GM12878 (cell line): ENCODE measurements at regions not wholly inside any gene's neighbourhood (a gene's known extent, or its start where the extent isn't known, plus 50 kb on each side); places are given as distances from the start of the nearest gene placed in this dataset.
A peak's percentile ranks its signal among the peaks of the same experiment; 100 is the strongest.

Experiments used
- ATAC-seq: fragments of 200-7000 bp; cut with Tn5 transposase; 3 replicates; pipeline ENCODE4 v1.9.1; 2020; ENCODE audit warnings: mild to moderate bottlenecking, moderate library complexity
- BruUV-seq: library from RNA; stranded (reverse); fragments of 400-500 nt; replicated peaks from 2 replicates; lab custom pipeline; 2021; lab: Mats Ljungman, UMichigan
- CTCF ChIA-PET: fragments of 300-600 bp; sonication (Branson Sonifier 250); formaldehyde crosslinking; extraction: SDS; loops from one replicate; lab custom pipeline; 2021; ENCODE audit warnings: inconsistent platforms; lab: Yijun Ruan, JAX
- POLR2A ChIA-PET: fragments of 350-600 bp; formaldehyde crosslinking; extraction: SDS; loops from one replicate; lab custom pipeline; 2021; ENCODE audit warnings: inconsistent platforms; lab: Charles Lee
- RAD21 ChIA-PET: fragments of 300-600 bp; sonication (Branson Sonifier 250); formaldehyde crosslinking; loops from one replicate; lab custom pipeline; 2023; ENCODE audit warnings: antibody characterized with exemption; ENCODE audit not compliant: unreplicated experiment; lab: Charles Lee
- SMC1A ChIA-PET: fragments of 300-600 bp; sonication (Branson Sonifier 250); formaldehyde crosslinking; loops from one replicate; lab custom pipeline; 2023; ENCODE audit not compliant: unreplicated experiment, uncharacterized antibody; lab: Charles Lee
- DNase-seq: peaks from one replicate; pipeline ENCODE4 v3.0.0-alpha.2; 2011; ENCODE audit warnings: low read depth, low spot score
- FAIRE-seq: peaks from 3 replicates; lab custom pipeline; 2011; peaks lifted over from hg19 to GRCh38; lab: Jason Lieb, UNC
- H2AFZ ChIP-seq: 2 replicates; pipeline ENCODE4 v1.6.0; 2011; ENCODE audit warnings: low read depth, low read length, control low read depth; ENCODE audit not compliant: control insufficient read depth
- H3K27ac ChIP-seq: 2 replicates; pipeline ENCODE4 v1.5.1; 2011; ENCODE audit warnings: control low read depth; ENCODE audit not compliant: control insufficient read depth, insufficient read depth
- H3K27me3 ChIP-seq, 2 experiments: replicated peaks in 1 of 2; 2 replicates each; pipeline versions ENCODE4 v1.6.0 to v1.6.1; 2011; ENCODE audit warnings: low read length in 1 of 2; ENCODE audit not compliant: control insufficient read depth in 2 of 2, insufficient read depth in 2 of 2
- H3K36me3 ChIP-seq, 2 experiments: 2 replicates each; pipeline ENCODE4 v1.5.1; 2011; ENCODE audit warnings: low read length in 1 of 2; ENCODE audit not compliant: control insufficient read depth in 2 of 2, insufficient read depth in 2 of 2
- H3K4me1 ChIP-seq: 2 replicates; pipeline ENCODE4 v1.6.1; 2011; ENCODE audit warnings: mild to moderate bottlenecking, low read length, moderate library complexity, mixed read lengths; ENCODE audit not compliant: control insufficient read depth, insufficient read depth
- H3K4me2 ChIP-seq: 2 replicates; pipeline ENCODE4 v1.6.0; 2011; ENCODE audit warnings: control low read depth; ENCODE audit not compliant: control insufficient read depth, insufficient read depth
- H3K4me3 ChIP-seq: fragments of 200-600 bp; sonication (generic); 2 replicates; pipeline ENCODE4 v1.5.1; 2016
- H3K79me2 ChIP-seq: 2 replicates; pipeline ENCODE4 v1.6.0; 2011; ENCODE audit warnings: low read length; ENCODE audit not compliant: control insufficient read depth, insufficient read depth
- H3K9ac ChIP-seq: 2 replicates; pipeline ENCODE4 v1.8.0; 2011; ENCODE audit warnings: low read length, control low read depth, mixed read lengths; ENCODE audit not compliant: control insufficient read depth, insufficient read depth
- H3K9me3 ChIP-seq: replicated peaks from 3 replicates; pipeline ENCODE4 v1.5.1; 2011; ENCODE audit warnings: mild to moderate bottlenecking, low read length; ENCODE audit not compliant: control insufficient read depth, insufficient read depth
- H4K20me1 ChIP-seq: 2 replicates; pipeline ENCODE4 v1.6.0; 2011; ENCODE audit not compliant: control insufficient read depth, insufficient read depth
- BCL11A ChIP-seq: IDR thresholded peaks from 2 replicates; pipeline ENCODE4 v1.6.1; 2011; ENCODE audit warnings: low read depth, low read length
- DPF2 ChIP-seq: fragments of 450-650 bp; IDR thresholded peaks from 2 replicates; pipeline ENCODE4 v1.6.1; 2017; ENCODE audit warnings: mild to moderate bottlenecking
- HDAC2 ChIP-seq: fragments of 200-600 bp; sonication (generic); IDR thresholded peaks from 2 replicates; pipeline ENCODE4 v1.6.1; 2017
- KDM1A ChIP-seq: fragments of 200-600 bp; sonication (generic); IDR thresholded peaks from 2 replicates; pipeline ENCODE4 v1.6.1; 2016; ENCODE audit warnings: borderline replicate concordance
- MEF2B ChIP-seq: fragments of 450-650 bp; IDR thresholded peaks from 2 replicates; pipeline ENCODE4 v1.6.1; 2018; ENCODE audit warnings: mild to moderate bottlenecking, moderate library complexity; ENCODE audit not compliant: partially characterized antibody, poor library complexity, severe bottlenecking
- PAX5 ChIP-seq: IDR thresholded peaks from 2 replicates; pipeline ENCODE4 v1.6.1; 2011; ENCODE audit warnings: low read depth, low read length, borderline replicate concordance
- RAD21 ChIP-seq: IDR thresholded peaks from 2 replicates; pipeline ENCODE4 v1.6.1; 2011; ENCODE audit warnings: mild to moderate bottlenecking, low read depth, low read length, moderate library complexity; ENCODE audit not compliant: insufficient read depth
- SMC3 ChIP-seq: IDR thresholded peaks from 2 replicates; pipeline ENCODE4 v1.6.1; 2011; ENCODE audit warnings: low read length, improper control_type of control experiment, borderline replicate concordance
- SREBF1 ChIP-seq: IDR thresholded peaks from 2 replicates; pipeline ENCODE4 v1.6.1; 2012; ENCODE audit warnings: mild to moderate bottlenecking, low read length
- SUZ12 ChIP-seq: fragments of 200-600 bp; sonication (generic); IDR thresholded peaks from one replicate; pipeline ENCODE4 v1.6.1; 2018; ENCODE audit warnings: antibody characterized with exemption, mild to moderate bottlenecking; ENCODE audit not compliant: unreplicated experiment
- TCF3 ChIP-seq: IDR thresholded peaks from 2 replicates; pipeline ENCODE4 v1.6.1; 2012; ENCODE audit warnings: low read depth, mild to moderate bottlenecking, low read length, borderline replicate concordance; ENCODE audit not compliant: insufficient read depth
- WRNIP1 ChIP-seq: IDR thresholded peaks from 2 replicates; pipeline ENCODE4 v1.6.1; 2011; ENCODE audit warnings: low read depth, low read length, improper control_type of control experiment, borderline replicate concordance
- ZBED1 ChIP-seq: IDR thresholded peaks from 2 replicates; pipeline ENCODE4 v1.6.1; 2016; ENCODE audit warnings: borderline replicate concordance
- WGBS: methylation state at CpG from one replicate; pipeline ENCODE4 v1.1.6; 2016; ENCODE audit warnings: low lambda C conversion rate; ENCODE audit not compliant: insufficient replicate concordance, insufficient coverage; ENCODE audit errors: missing lambda C conversion rate; 5-methylcytosine and 5-hydroxymethylcytosine counted together
- in situ Hi-C: fragments of 300-500 bp; cut with MboI; formaldehyde crosslinking; loops from 9 replicates; pipeline ENCODE4 v1.14.3; 2018; ENCODE audit warnings: mixed read lengths
- intact Hi-C: fragments of 100-400 bp; cut with micrococcal nuclease; formaldehyde crosslinking; loops from one replicate; pipeline ENCODE4 v1.14.2; 2022; ENCODE audit not compliant: unreplicated experiment
- TF ChIP-seq, protein P1 (sequence below): IDR thresholded peaks from 2 replicates; pipeline ENCODE4 v1.6.1; 2011; ENCODE audit warnings: low read depth, low read length, improper control_type of control experiment, borderline replicate concordance
- TF ChIP-seq, protein P2 (sequence below): IDR thresholded peaks from 2 replicates; pipeline ENCODE4 v1.6.1; 2012; ENCODE audit warnings: low read depth, low read length, improper control_type of control experiment
- TF ChIP-seq, protein P3 (sequence below): fragments of 150-350 bp; IDR thresholded peaks from 2 replicates; pipeline ENCODE4 v1.6.1; 2016; ENCODE audit warnings: low read depth, low read length
- TF ChIP-seq, protein P4 (sequence below): fragments of 150-350 bp; IDR thresholded peaks from 2 replicates; pipeline ENCODE4 v1.6.1; 2014; ENCODE audit warnings: mild to moderate bottlenecking, low read depth, low read length

DNA sequence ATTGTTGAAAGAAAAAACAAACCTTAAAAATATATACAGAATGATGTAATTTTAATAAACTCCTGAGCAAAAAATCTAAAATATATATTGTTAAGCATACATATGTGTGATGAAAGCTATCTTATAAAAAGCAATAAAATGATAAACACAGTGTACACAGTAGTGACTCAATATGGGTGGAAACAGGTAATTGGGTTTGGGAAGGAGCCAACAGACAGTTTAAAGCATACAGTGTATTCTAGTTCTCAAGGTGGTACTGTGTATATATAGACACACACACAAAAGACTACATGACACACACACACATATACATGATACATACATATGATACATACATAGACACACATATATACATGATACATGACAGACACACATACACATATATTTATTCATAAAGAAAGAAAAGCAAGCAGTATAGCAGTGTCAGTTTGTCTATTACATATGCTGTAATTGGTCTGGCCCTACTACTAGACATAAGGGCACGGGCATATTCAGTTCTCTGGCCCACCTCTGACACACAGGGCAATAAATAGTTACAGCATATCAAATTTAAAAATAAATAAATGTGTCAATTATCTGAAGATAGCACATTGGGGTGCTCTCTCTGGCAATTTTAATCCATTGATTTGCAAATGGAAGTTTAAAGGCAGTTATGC lies 330.2 kb downstream of the S1PR1 start (continued):
- no peak for TF ChIP-seq WRNIP1
- TF ChIP-seq, protein P1, sequence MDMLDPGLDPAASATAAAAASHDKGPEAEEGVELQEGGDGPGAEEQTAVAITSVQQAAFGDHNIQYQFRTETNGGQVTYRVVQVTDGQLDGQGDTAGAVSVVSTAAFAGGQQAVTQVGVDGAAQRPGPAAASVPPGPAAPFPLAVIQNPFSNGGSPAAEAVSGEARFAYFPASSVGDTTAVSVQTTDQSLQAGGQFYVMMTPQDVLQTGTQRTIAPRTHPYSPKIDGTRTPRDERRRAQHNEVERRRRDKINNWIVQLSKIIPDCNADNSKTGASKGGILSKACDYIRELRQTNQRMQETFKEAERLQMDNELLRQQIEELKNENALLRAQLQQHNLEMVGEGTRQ = no peak
- no peak for TF ChIP-seq ZBED1

DNA sequence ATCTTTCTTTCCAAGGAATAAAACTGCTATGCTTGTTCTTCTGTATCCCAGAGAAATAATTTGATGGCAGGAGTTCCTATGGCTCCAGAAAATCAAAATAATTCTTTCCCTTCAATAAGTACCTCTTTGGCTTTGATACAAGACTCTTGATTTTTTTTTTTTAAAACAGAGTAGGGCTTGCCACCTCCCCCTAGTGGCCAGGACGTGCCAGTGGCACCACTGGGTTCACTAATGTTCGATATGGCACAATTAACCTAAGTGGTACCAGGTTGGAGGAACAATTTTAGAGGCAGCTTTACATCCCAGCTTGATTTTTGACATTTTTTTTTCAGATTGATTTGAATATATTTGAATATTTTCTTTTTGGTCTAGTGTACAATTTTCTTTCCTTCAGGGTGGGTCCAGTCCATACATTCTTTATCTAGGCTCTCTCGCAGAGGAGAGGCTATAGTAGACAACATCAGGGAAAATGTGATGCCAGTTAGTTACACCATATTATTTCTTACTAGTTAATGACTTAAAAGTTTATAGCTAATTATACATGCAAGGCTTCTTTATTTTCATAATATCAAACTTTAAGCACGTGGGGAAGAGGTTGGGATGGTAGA lies 330.9 kb downstream of the S1PR1 start:
- no peaks in the 10 kb centered on the region; the same call in 2 of the 3 replicates for H3K9me3 ChIP-seq
- H3K36me3 ChIP-seq = no peaks in the 10 kb centered on the region
- H3K79me2 ChIP-seq = no peaks in the 10 kb centered on the region
- no peak overlapping the region for H2AFZ ChIP-seq
- ATAC-seq (peak; percentile 96), DNase-seq (no peak), FAIRE-seq (no peak)
- SMC1A ChIA-PET = interaction anchor here (0.6 to 2.1 kb wide), 5 partner anchors 36 to 258 kb away, joined by 3 to 15 read pairs (median 3); no protein-coding TSS in a partner anchor
- H3K4me2 ChIP-seq = no peak overlapping the region
- H3K27ac ChIP-seq = no peak overlapping the region
- RAD21 ChIA-PET = interaction anchor here (2.0 kb wide), 1 partner anchor 47 kb away, joined by 9 read pairs; no protein-coding TSS in a partner anchor
- no peaks in the 10 kb centered on the region for H3K4me1 ChIP-seq
- intact Hi-C loops = loop anchor here (1.0 to 2.0 kb wide), 2 partner anchors 47 to 259 kb away; no protein-coding TSS in a partner anchor
- POLR2A ChIA-PET = no interaction called here
- H4K20me1 ChIP-seq = no peaks in the 10 kb centered on the region
- H3K4me3 ChIP-seq = no peak overlapping the region
- no peak overlapping the region for H3K9ac ChIP-seq
- 33% methylated on average over 4 of the region's 4 CpGs for WGBS
- no TSS peak for BruUV-seq
- H3K27me3 ChIP-seq = no peaks in the 10 kb centered on the region
- CTCF ChIA-PET = interaction anchor here (0.8 to 6.0 kb wide), 20 partner anchors 9 to 1937 kb away, joined by 3 to 84 read pairs (median 4); no protein-coding TSS in a partner anchor
- in situ Hi-C loops = no loop called here
- TF ChIP-seq, protein P2, sequence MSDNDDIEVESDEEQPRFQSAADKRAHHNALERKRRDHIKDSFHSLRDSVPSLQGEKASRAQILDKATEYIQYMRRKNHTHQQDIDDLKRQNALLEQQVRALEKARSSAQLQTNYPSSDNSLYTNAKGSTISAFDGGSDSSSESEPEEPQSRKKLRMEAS = no peak
- TF ChIP-seq SMC3 (peak; percentile 49; the same call in 1 of the 2 replicates), TCF3 (no peak), MEF2B (no peak), DPF2 (no peak), RAD21 (peak; percentile 69), HDAC2 (no peak), SREBF1 (no peak), SUZ12 (no peak), BCL11A (no peak), PAX5 (no peak), KDM1A (no peak)
- TF ChIP-seq, protein P3, sequence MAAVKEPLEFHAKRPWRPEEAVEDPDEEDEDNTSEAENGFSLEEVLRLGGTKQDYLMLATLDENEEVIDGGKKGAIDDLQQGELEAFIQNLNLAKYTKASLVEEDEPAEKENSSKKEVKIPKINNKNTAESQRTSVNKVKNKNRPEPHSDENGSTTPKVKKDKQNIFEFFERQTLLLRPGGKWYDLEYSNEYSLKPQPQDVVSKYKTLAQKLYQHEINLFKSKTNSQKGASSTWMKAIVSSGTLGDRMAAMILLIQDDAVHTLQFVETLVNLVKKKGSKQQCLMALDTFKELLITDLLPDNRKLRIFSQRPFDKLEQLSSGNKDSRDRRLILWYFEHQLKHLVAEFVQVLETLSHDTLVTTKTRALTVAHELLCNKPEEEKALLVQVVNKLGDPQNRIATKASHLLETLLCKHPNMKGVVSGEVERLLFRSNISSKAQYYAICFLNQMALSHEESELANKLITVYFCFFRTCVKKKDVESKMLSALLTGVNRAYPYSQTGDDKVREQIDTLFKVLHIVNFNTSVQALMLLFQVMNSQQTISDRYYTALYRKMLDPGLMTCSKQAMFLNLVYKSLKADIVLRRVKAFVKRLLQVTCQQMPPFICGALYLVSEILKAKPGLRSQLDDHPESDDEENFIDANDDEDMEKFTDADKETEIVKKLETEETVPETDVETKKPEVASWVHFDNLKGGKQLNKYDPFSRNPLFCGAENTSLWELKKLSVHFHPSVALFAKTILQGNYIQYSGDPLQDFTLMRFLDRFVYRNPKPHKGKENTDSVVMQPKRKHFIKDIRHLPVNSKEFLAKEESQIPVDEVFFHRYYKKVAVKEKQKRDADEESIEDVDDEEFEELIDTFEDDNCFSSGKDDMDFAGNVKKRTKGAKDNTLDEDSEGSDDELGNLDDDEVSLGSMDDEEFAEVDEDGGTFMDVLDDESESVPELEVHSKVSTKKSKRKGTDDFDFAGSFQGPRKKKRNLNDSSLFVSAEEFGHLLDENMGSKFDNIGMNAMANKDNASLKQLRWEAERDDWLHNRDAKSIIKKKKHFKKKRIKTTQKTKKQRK = no peak
- TF ChIP-seq, protein P4, sequence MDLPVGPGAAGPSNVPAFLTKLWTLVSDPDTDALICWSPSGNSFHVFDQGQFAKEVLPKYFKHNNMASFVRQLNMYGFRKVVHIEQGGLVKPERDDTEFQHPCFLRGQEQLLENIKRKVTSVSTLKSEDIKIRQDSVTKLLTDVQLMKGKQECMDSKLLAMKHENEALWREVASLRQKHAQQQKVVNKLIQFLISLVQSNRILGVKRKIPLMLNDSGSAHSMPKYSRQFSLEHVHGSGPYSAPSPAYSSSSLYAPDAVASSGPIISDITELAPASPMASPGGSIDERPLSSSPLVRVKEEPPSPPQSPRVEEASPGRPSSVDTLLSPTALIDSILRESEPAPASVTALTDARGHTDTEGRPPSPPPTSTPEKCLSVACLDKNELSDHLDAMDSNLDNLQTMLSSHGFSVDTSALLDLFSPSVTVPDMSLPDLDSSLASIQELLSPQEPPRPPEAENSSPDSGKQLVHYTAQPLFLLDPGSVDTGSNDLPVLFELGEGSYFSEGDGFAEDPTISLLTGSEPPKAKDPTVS = no peak
